PC-9 (cell line): ENCODE measurements at regions not wholly inside any gene's neighbourhood (a gene's known extent, or its start where the extent isn't known, plus 50 kb on each side); places are given as distances from the start of the nearest gene placed in this dataset.

Source experiments
- BruUV-seq: library from RNA; stranded (reverse); fragments of 400-500 nt; replicated peaks from 2 replicates; lab custom pipeline; 2021; lab: Mats Ljungman, UMichigan
- CTCF ChIA-PET: fragments of 300-600 bp; sonication (Branson Sonifier 250); formaldehyde crosslinking; loops from one replicate; lab custom pipeline; 2022; ENCODE audit warnings: antibody characterized with exemption; lab: Charles Lee
- POLR2A ChIA-PET: fragments of 300-600 bp; sonication (Branson Sonifier 250); formaldehyde crosslinking; loops from one replicate; lab custom pipeline; 2022; ENCODE audit warnings: antibody characterized with exemption; ENCODE audit not compliant: unreplicated experiment; lab: Charles Lee
- DNase-seq, 2 experiments: peaks; one replicate each; pipeline versions ENCODE4 v3.0.0 to v3.0.0-alpha.2; 2015 to 2022; ENCODE audit warnings: mixed read lengths in 1 of 2
- H2AFZ ChIP-seq: fragments of 200-600 bp; sonication (generic); 2 replicates; pipeline ENCODE4 v1.8.1; 2017; ENCODE audit warnings: antibody characterized with exemption
- H3F3A ChIP-seq: fragments of 200-600 bp; sonication (generic); 2 replicates; pipeline ENCODE4 v1.8.1; 2017; ENCODE audit warnings: antibody characterized with exemption, mild to moderate bottlenecking, low read depth; ENCODE audit not compliant: insufficient read depth
- H3K27ac ChIP-seq: fragments of 200-600 bp; sonication (generic); 2 replicates; pipeline ENCODE4 v1.6.1; 2016; ENCODE audit warnings: mixed run types
- H3K27me3 ChIP-seq: fragments of 200-600 bp; sonication (generic); 2 replicates; pipeline ENCODE4 v1.6.1; 2016; ENCODE audit warnings: low read depth, mixed run types; ENCODE audit not compliant: insufficient read depth
- H3K36me3 ChIP-seq: fragments of 200-600 bp; sonication (generic); 2 replicates; pipeline ENCODE4 v1.6.1; 2016; ENCODE audit warnings: low read depth, mixed run types
- H3K4me1 ChIP-seq: fragments of 200-600 bp; sonication (generic); replicated peaks from 2 replicates; pipeline ENCODE4 v1.6.1; 2016; ENCODE audit warnings: mixed run types; ENCODE audit not compliant: insufficient read depth
- H3K4me2 ChIP-seq: fragments of 200-600 bp; sonication (generic); 2 replicates; pipeline ENCODE4 v1.6.1; 2017; ENCODE audit warnings: mixed run types
- H3K4me3 ChIP-seq: fragments of 200-600 bp; sonication (generic); 2 replicates; pipeline ENCODE4 v1.6.1; 2016; ENCODE audit warnings: mixed run types
- H3K79me2 ChIP-seq: fragments of 200-600 bp; sonication (generic); 2 replicates; pipeline ENCODE4 v1.6.1; 2017; ENCODE audit warnings: low read depth, mixed run types
- H3K9me2 ChIP-seq: fragments of 200-600 bp; sonication (generic); 2 replicates; pipeline ENCODE4 v1.8.1; 2017; ENCODE audit warnings: mild to moderate bottlenecking; ENCODE audit not compliant: insufficient read depth
- H3K9me3 ChIP-seq: fragments of 200-600 bp; sonication (generic); 2 replicates; pipeline ENCODE4 v1.8.1; 2016; ENCODE audit warnings: low read depth; ENCODE audit not compliant: insufficient read depth
- H4K20me1 ChIP-seq: fragments of 200-600 bp; sonication (generic); 2 replicates; pipeline ENCODE4 v1.8.1; 2017; ENCODE audit not compliant: insufficient read depth
- CTCF ChIP-seq: fragments of 200-600 bp; sonication (generic); conservative IDR thresholded peaks from 2 replicates; pipeline ENCODE4 v1.6.1; 2017; ENCODE audit warnings: mixed run types, antibody characterized with exemption, mild to moderate bottlenecking, moderate library complexity
- EZH2 ChIP-seq: fragments of 200-600 bp; sonication (generic); IDR thresholded peaks from 2 replicates; pipeline ENCODE4 v1.8.0; 2017; ENCODE audit warnings: antibody characterized with exemption, low read depth
- intact Hi-C: fragments of 100-400 bp; cut with micrococcal nuclease; formaldehyde crosslinking; loops from one replicate; pipeline ENCODE4 v1.10.0; 2022; ENCODE audit not compliant: unreplicated experiment

GRCh38 chr6:6509284-6509683 lies 79.2 kb upstream of the LY86 start:
- H3K4me2 ChIP-seq: no peak overlapping the region
- H3K9me3 ChIP-seq: no peaks in the 10 kb centered on the region
- no peaks in the 10 kb centered on the region for H3K79me2 ChIP-seq
- H3K27ac ChIP-seq: no peak overlapping the region
- no peak for DNase-seq
- no peaks in the 10 kb centered on the region for H3K36me3 ChIP-seq
- peaks cover 7% of the 10 kb centered on the region; the same call in 1 of the 2 replicates for H3K27me3 ChIP-seq
- no TSS peak for BruUV-seq
- intact Hi-C loops: no loop called here
- H3K9me2 ChIP-seq: no peaks in the 10 kb centered on the region
- no peaks in the 10 kb centered on the region for H3K4me1 ChIP-seq
- no peak overlapping the region for H3K4me3 ChIP-seq
- no peaks in the 10 kb centered on the region for H3F3A ChIP-seq
- no peaks in the 10 kb centered on the region for H4K20me1 ChIP-seq
- POLR2A ChIA-PET: no interaction called here
- no peak overlapping the region for H2AFZ ChIP-seq
- CTCF ChIA-PET: no interaction called here
- no peak for TF ChIP-seq CTCF
- no peak for TF ChIP-seq EZH2

- no TSS peak for BruUV-seq
- no peak overlapping the region for H2AFZ ChIP-seq
- H4K20me1 ChIP-seq: no peaks in the 10 kb centered on the region
- TF ChIP-seq CTCF (no peak), EZH2 (no peak)
- no peak overlapping the region for H3K27ac ChIP-seq
- H3K9me3 ChIP-seq: no peaks in the 10 kb centered on the region
- H3F3A ChIP-seq: no peaks in the 10 kb centered on the region
- H3K9me2 ChIP-seq: no peaks in the 10 kb centered on the region
- no peak overlapping the region for H3K4me3 ChIP-seq
- DNase-seq: no peak
- no peak overlapping the region for H3K4me2 ChIP-seq
- POLR2A ChIA-PET: no interaction called here
- H3K36me3 ChIP-seq: no peaks in the 10 kb centered on the region
- intact Hi-C loops: no loop called here
- CTCF ChIA-PET: no interaction called here
- H3K79me2 ChIP-seq: no peaks in the 10 kb centered on the region
- H3K27me3 ChIP-seq: peaks cover 28% of the 10 kb centered on the region; the same call in 1 of the 2 replicates
- no peaks in the 10 kb centered on the region for H3K4me1 ChIP-seq
Measured at GRCh38 chr6:6512711-6513110, 75.8 kb upstream of the LY86 start.

GRCh38 chr6:6515691-6516607 lies 72.6 kb upstream of the LY86 start:
- POLR2A ChIA-PET: no interaction called here

More at GRCh38 chr6:6515691-6516607, 72.6 kb upstream of the LY86 start:
- H4K20me1 ChIP-seq: no peaks in the 10 kb centered on the region
- no peak overlapping the region for H2AFZ ChIP-seq
- no peak overlapping the region for H3K27ac ChIP-seq
- H3K9me3 ChIP-seq: no peaks in the 10 kb centered on the region
- CTCF ChIA-PET: no interaction called here
- no peaks in the 10 kb centered on the region for H3K36me3 ChIP-seq
- no peaks in the 10 kb centered on the region for H3F3A ChIP-seq
- no peak overlapping the region for H3K4me2 ChIP-seq
- H3K4me1 ChIP-seq: no peaks in the 10 kb centered on the region
- H3K79me2 ChIP-seq: no peaks in the 10 kb centered on the region
- intact Hi-C loops: no loop called here
- H3K27me3 ChIP-seq: peaks cover 37% of the 10 kb centered on the region; the same call in 1 of the 2 replicates
- no peak overlapping the region for H3K4me3 ChIP-seq
- no peak for DNase-seq
- no TSS peak for BruUV-seq
- no peaks in the 10 kb centered on the region for H3K9me2 ChIP-seq
- TF ChIP-seq EZH2 (no peak), CTCF (no peak)
